ENCODE measurements at regions not wholly inside any gene's neighbourhood (a gene's known extent, or its start where the extent isn't known, plus 50 kb on each side); places are given as distances from the start of the nearest gene placed in this dataset.

DNA sequence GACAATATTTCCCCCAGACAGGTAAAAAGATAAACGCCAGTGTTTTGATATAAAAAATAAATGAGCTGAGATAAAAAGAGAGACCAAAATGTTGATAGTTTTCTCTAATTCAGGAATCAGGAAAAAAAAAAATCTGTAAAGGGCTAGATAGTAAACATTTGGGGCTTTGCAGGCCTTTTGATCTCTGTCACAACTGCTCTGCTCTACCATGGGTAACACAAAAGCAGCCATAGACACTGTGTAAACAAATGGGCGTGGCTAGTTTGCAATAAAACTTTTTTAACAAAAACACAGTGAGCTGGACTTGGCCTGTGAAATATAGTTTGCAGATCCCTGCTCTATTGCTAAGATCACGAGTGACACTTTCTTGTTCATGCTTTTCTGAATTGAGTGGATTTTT, 219.1 kb upstream of the STXBP5 start (continued):
- 0 out of 2 replicates have a peak, but pooled peaks have one; percentile 3 for TF ChIP-seq ZBTB8A (CRISPR knock-in tag; IDR thresholded peaks at IDR 0.05; ENCODE audit: borderline replicate concordance, low read depth)
- no peak for TF ChIP-seq CHCHD3 (CRISPR knock-in tag; IDR thresholded peaks at IDR 0.05)
- TF ChIP-seq, protein P1, sequence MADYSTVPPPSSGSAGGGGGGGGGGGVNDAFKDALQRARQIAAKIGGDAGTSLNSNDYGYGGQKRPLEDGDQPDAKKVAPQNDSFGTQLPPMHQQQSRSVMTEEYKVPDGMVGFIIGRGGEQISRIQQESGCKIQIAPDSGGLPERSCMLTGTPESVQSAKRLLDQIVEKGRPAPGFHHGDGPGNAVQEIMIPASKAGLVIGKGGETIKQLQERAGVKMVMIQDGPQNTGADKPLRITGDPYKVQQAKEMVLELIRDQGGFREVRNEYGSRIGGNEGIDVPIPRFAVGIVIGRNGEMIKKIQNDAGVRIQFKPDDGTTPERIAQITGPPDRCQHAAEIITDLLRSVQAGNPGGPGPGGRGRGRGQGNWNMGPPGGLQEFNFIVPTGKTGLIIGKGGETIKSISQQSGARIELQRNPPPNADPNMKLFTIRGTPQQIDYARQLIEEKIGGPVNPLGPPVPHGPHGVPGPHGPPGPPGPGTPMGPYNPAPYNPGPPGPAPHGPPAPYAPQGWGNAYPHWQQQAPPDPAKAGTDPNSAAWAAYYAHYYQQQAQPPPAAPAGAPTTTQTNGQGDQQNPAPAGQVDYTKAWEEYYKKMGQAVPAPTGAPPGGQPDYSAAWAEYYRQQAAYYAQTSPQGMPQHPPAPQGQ (CRISPR knock-in tag; IDR thresholded peaks at IDR 0.05; ENCODE audit: borderline replicate concordance): no peak
- TF ChIP-seq DPF2 (CRISPR knock-in tag; IDR thresholded peaks at IDR 0.05; ENCODE audit: borderline replicate concordance, low read depth): peak; percentile 78; the same call in 1 of the 2 replicates
- TF ChIP-seq, protein P2, sequence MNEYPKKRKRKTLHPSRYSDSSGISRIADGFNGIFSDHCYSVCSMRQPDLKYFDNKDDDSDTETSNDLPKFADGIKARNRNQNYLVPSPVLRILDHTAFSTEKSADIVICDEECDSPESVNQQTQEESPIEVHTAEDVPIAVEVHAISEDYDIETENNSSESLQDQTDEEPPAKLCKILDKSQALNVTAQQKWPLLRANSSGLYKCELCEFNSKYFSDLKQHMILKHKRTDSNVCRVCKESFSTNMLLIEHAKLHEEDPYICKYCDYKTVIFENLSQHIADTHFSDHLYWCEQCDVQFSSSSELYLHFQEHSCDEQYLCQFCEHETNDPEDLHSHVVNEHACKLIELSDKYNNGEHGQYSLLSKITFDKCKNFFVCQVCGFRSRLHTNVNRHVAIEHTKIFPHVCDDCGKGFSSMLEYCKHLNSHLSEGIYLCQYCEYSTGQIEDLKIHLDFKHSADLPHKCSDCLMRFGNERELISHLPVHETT (CRISPR knock-in tag; conservative IDR thresholded peaks at IDR 0.05): no peak
- no peak for TF ChIP-seq ZNF589 (CRISPR knock-in tag; conservative IDR thresholded peaks at IDR 0.05)
- TF ChIP-seq ZNF768 (CRISPR knock-in tag; IDR thresholded peaks at IDR 0.05): no peak
- TF ChIP-seq CHD4 (IDR thresholded peaks at IDR 0.05; ENCODE audit: borderline replicate concordance, low read length): no peak
- TF ChIP-seq KDM3A (CRISPR knock-in tag; IDR thresholded peaks at IDR 0.05; ENCODE audit: low read depth): 0 out of 2 replicates have a peak, but pooled peaks have one; percentile 30
- TF ChIP-seq, protein P3, sequence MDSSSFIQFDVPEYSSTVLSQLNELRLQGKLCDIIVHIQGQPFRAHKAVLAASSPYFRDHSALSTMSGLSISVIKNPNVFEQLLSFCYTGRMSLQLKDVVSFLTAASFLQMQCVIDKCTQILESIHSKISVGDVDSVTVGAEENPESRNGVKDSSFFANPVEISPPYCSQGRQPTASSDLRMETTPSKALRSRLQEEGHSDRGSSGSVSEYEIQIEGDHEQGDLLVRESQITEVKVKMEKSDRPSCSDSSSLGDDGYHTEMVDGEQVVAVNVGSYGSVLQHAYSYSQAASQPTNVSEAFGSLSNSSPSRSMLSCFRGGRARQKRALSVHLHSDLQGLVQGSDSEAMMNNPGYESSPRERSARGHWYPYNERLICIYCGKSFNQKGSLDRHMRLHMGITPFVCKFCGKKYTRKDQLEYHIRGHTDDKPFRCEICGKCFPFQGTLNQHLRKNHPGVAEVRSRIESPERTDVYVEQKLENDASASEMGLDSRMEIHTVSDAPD (CRISPR knock-in tag; IDR thresholded peaks at IDR 0.05): no peak
- TF ChIP-seq, protein P4, sequence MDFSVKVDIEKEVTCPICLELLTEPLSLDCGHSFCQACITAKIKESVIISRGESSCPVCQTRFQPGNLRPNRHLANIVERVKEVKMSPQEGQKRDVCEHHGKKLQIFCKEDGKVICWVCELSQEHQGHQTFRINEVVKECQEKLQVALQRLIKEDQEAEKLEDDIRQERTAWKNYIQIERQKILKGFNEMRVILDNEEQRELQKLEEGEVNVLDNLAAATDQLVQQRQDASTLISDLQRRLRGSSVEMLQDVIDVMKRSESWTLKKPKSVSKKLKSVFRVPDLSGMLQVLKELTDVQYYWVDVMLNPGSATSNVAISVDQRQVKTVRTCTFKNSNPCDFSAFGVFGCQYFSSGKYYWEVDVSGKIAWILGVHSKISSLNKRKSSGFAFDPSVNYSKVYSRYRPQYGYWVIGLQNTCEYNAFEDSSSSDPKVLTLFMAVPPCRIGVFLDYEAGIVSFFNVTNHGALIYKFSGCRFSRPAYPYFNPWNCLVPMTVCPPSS (IDR thresholded peaks at IDR 0.05): no peak
- TF ChIP-seq ZNF772 (CRISPR knock-in tag; IDR thresholded peaks at IDR 0.05): no peak
- TF ChIP-seq, protein P5, sequence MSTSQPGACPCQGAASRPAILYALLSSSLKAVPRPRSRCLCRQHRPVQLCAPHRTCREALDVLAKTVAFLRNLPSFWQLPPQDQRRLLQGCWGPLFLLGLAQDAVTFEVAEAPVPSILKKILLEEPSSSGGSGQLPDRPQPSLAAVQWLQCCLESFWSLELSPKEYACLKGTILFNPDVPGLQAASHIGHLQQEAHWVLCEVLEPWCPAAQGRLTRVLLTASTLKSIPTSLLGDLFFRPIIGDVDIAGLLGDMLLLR (CRISPR knock-in tag; IDR thresholded peaks at IDR 0.05): no peak
- TF ChIP-seq, protein P6, sequence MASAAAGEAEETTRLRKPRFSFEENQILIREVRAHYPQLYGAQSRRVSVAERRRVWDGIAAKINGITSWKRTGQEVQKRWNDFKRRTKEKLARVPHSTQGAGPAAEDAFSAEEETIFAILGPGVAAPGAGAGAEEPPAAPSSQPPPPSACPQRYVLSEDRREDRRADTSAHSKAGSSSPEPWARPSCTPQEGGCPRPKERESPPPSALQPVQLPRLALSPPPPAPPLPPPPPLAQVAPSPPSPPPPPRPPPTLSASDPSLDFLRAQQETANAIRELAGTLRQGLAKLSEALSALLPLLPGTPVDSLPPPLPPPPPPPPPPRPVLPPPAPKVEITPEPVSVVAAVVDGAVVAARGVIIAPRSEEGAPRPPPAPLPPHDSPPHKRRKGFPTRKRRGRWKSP (CRISPR knock-in tag; IDR thresholded peaks at IDR 0.05): no peak; the same call in 1 of the 2 replicates
- peak; percentile 97 for TF ChIP-seq TCF7 (IDR thresholded peaks at IDR 0.05; ENCODE audit: low read depth)
- TF ChIP-seq PHB2 (IDR thresholded peaks at IDR 0.05; ENCODE audit: partially characterized antibody): no peak
- TF ChIP-seq HNRNPL (IDR thresholded peaks at IDR 0.05; ENCODE audit: low read depth, low read length): no peak
- peak; percentile 35; the same call in 1 of the 2 replicates for TF ChIP-seq ZMYM3 (CRISPR knock-in tag; IDR thresholded peaks at IDR 0.05)
- no peak for TF ChIP-seq NR3C1 (CRISPR knock-in tag; IDR thresholded peaks at IDR 0.05)
- no peak for TF ChIP-seq NCOA1 (CRISPR knock-in tag; IDR thresholded peaks at IDR 0.05)
- no peak for TF ChIP-seq ZNF3 (CRISPR knock-in tag; IDR thresholded peaks at IDR 0.05)
- TF ChIP-seq HDAC2 (CRISPR knock-in tag; IDR thresholded peaks at IDR 0.05): peak; percentile 80
- TF ChIP-seq, protein P7, sequence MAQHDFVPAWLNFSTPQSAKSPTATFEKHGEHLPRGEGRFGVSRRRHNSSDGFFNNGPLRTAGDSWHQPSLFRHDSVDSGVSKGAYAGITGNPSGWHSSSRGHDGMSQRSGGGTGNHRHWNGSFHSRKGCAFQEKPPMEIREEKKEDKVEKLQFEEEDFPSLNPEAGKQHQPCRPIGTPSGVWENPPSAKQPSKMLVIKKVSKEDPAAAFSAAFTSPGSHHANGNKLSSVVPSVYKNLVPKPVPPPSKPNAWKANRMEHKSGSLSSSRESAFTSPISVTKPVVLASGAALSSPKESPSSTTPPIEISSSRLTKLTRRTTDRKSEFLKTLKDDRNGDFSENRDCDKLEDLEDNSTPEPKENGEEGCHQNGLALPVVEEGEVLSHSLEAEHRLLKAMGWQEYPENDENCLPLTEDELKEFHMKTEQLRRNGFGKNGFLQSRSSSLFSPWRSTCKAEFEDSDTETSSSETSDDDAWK (CRISPR knock-in tag; IDR thresholded peaks at IDR 0.05): no peak
